K562 (cell line): ENCODE measurements at regions not wholly inside any gene's neighbourhood (a gene's known extent, or its start where the extent isn't known, plus 50 kb on each side); places are given as distances from the start of the nearest gene placed in this dataset.

Source experiments
- ATAC-seq: fragments of 200-7000 bp; cut with Tn5 transposase; 3 replicates; pipeline ENCODE4 v1.9.1; 2020; ENCODE audit warnings: moderate library complexity
- BruUV-seq: library from RNA; stranded (reverse); fragments of 400-500 nt; replicated peaks from 2 replicates; lab custom pipeline; 2021; lab: Mats Ljungman, UMichigan
- CTCF ChIA-PET: fragments of 300-600 bp; formaldehyde crosslinking; extraction: SDS; loops from one replicate; lab custom pipeline; 2021; ENCODE audit warnings: low intra/inter-chr PET ratio; lab: Yijun Ruan, JAX
- POLR2A ChIA-PET: fragments of 300-600, 350-650 bp; sonication (Branson Sonifier 250); formaldehyde crosslinking; extraction: SDS; loops from one replicate; lab custom pipeline; 2021; ENCODE audit warnings: antibody characterized with exemption, inconsistent platforms; lab: Yijun Ruan, JAX
- DNase-seq, 4 experiments: peaks; one replicate each; pipeline versions ENCODE4 v3.0.0 to v3.0.0-alpha.2; 2011 to 2018; ENCODE audit warnings: low spot score in 3 of 4, mixed read lengths in 3 of 4; ENCODE audit errors: extremely low read depth in 1 of 4
- FAIRE-seq: peaks from 2 replicates; lab custom pipeline; 2011; peaks lifted over from hg19 to GRCh38; lab: Jason Lieb, UNC
- H2AFZ ChIP-seq: 2 replicates; pipeline ENCODE4 v1.6.0; 2011; ENCODE audit warnings: low read depth, low read length, control low read depth, inconsistent platforms
- H3K27ac ChIP-seq: fragments of 200-600 bp; 3 replicates; pipeline ENCODE4 v1.8.0; 2011; ENCODE audit warnings: low read depth, mild to moderate bottlenecking, control low read depth, inconsistent platforms, low read length, moderate library complexity, mixed read lengths; ENCODE audit errors: extremely low read depth
- H3K27me3 ChIP-seq, 2 experiments: fragments of 300-600 bp in 1 of 2; 2 replicates in 1 of 2; 3 replicates in 1 of 2; pipeline versions ENCODE4 v1.6.0 to v1.8.0; 2011; ENCODE audit warnings: inconsistent platforms in 2 of 2, low read length in 2 of 2, mild to moderate bottlenecking in 1 of 2, mixed read lengths in 1 of 2, moderate library complexity in 1 of 2; ENCODE audit not compliant: control insufficient read depth in 2 of 2, insufficient read depth in 2 of 2
- H3K36me3 ChIP-seq: fragments of 300-600 bp; 3 replicates; pipeline ENCODE4 v1.8.0; 2011; ENCODE audit warnings: mild to moderate bottlenecking, low read length, inconsistent platforms; ENCODE audit not compliant: control insufficient read depth, insufficient read depth
- H3K4me1 ChIP-seq, 2 experiments: fragments of 200-600 bp in 1 of 2; replicated peaks in 1 of 2; 2 replicates in 1 of 2; 3 replicates in 1 of 2; pipeline versions ENCODE4 v1.5.1 to v1.8.0; 2011; ENCODE audit warnings: inconsistent platforms in 2 of 2, low read length in 2 of 2, mild to moderate bottlenecking in 1 of 2, mixed read lengths in 1 of 2, moderate library complexity in 1 of 2; ENCODE audit not compliant: control insufficient read depth in 2 of 2, insufficient read depth in 2 of 2
- H3K4me2 ChIP-seq: 2 replicates; pipeline ENCODE4 v1.6.1; 2011; ENCODE audit warnings: low read length, control low read depth, inconsistent platforms, mixed read lengths; ENCODE audit not compliant: insufficient read depth
- H3K4me3 ChIP-seq: fragments of 200-600 bp; sonication (generic), shearing (Covaris generic); 2 replicates; pipeline ENCODE4 v1.5.1; 2016; ENCODE audit warnings: control low read depth, inconsistent platforms
- H3K79me2 ChIP-seq: fragments of 200-600 bp; 3 replicates; pipeline ENCODE4 v1.8.0; 2011; ENCODE audit warnings: low read length, inconsistent platforms; ENCODE audit not compliant: control insufficient read depth, insufficient read depth
- H3K9ac ChIP-seq, 2 experiments: 2 replicates each; pipeline versions ENCODE4 v1.6.0 to v1.6.1; 2011; ENCODE audit warnings: low read depth in 2 of 2, low read length in 2 of 2, control low read depth in 1 of 2, inconsistent platforms in 1 of 2, mild to moderate bottlenecking in 1 of 2, mixed read lengths in 1 of 2; ENCODE audit not compliant: insufficient read depth in 1 of 2
- H3K9me1 ChIP-seq: one replicate; pipeline ENCODE4 v1.6.0; 2011; ENCODE audit warnings: inconsistent platforms, mild to moderate bottlenecking, low read length, moderate library complexity; ENCODE audit not compliant: control insufficient read depth, insufficient read depth
- H3K9me3 ChIP-seq: replicated peaks from 2 replicates; pipeline ENCODE4 v1.5.1; 2011; ENCODE audit warnings: low read depth, low read length, inconsistent platforms; ENCODE audit not compliant: control insufficient read depth, insufficient read depth
- H4K20me1 ChIP-seq: replicated peaks from 2 replicates; pipeline ENCODE4 v1.6.1; 2011; ENCODE audit warnings: low read length, inconsistent platforms, mixed read lengths; ENCODE audit not compliant: control insufficient read depth, insufficient read depth
- CSDE1 ChIP-seq, 2 experiments: fragments of 450-650 bp; IDR thresholded peaks; 2 replicates each; pipeline ENCODE4 v1.6.1; 2016; ENCODE audit warnings: mild to moderate bottlenecking in 1 of 2
- ELK1 ChIP-seq: sonication (generic); formaldehyde crosslinking; IDR thresholded peaks from 2 replicates; pipeline ENCODE4 v1.8.1; 2022; ENCODE audit warnings: missing genetic modification reagents
- FOXJ2 ChIP-seq: fragments of 200-800 bp; sonication (Bioruptor generic); IDR thresholded peaks from 2 replicates; pipeline ENCODE4 v1.6.1; 2016; ENCODE audit warnings: missing genetic modification characterization, missing compliant biosample characterization
- MCM3 ChIP-seq: fragments of 450-650 bp; IDR thresholded peaks from 2 replicates; pipeline ENCODE4 v1.6.1; 2016
- NEUROD1 ChIP-seq: fragments of 150-350 bp; IDR thresholded peaks from 2 replicates; pipeline ENCODE4 v1.6.1; 2014; ENCODE audit warnings: borderline replicate concordance, low read length, low read depth; ENCODE audit not compliant: partially characterized antibody
- POU5F1 ChIP-seq: fragments of 150-350 bp; IDR thresholded peaks from 2 replicates; pipeline ENCODE4 v1.6.1; 2014; ENCODE audit warnings: borderline replicate concordance, low read length, low read depth, mild to moderate bottlenecking; ENCODE audit not compliant: partially characterized antibody
- TAF15 ChIP-seq: fragments of 200-400 bp; formaldehyde crosslinking; IDR thresholded peaks from 2 replicates; pipeline ENCODE4 v1.6.1; 2017; ENCODE audit warnings: mild to moderate bottlenecking, low read depth, low read length, moderate library complexity
- ZNF586 ChIP-seq: fragments of 450-650 bp; formaldehyde crosslinking; conservative IDR thresholded peaks from 2 replicates; pipeline ENCODE4 v1.4.0; 2020; ENCODE audit warnings: mild to moderate bottlenecking, moderate library complexity
- WGBS: fragments of 100-300 bp; shearing (Covaris generic); methylation state at CpG from one replicate; pipeline ENCODE4 v1.1.6; 2016; ENCODE audit warnings: low coverage, mixed read lengths; ENCODE audit not compliant: insufficient coverage; ENCODE audit errors: missing lambda C conversion rate; 5-methylcytosine and 5-hydroxymethylcytosine counted together
- in situ Hi-C: fragments of 300-500 bp; cut with MboI; formaldehyde crosslinking; loops from 4 replicates; pipeline ENCODE4 v1.15.0; 2018; ENCODE audit warnings: inconsistent platforms, mixed read lengths
- intact Hi-C: fragments of 100-400 bp; cut with micrococcal nuclease; formaldehyde crosslinking; loops from 2 replicates; pipeline ENCODE4 v1.14.2; 2022
- TF ChIP-seq, protein P1 (sequence below), 2 experiments: fragments of 450-650 bp; IDR thresholded peaks; 2 replicates each; pipeline ENCODE4 v1.6.1; 2016; ENCODE audit warnings: mild to moderate bottlenecking in 2 of 2, borderline replicate concordance in 1 of 2, low read depth in 1 of 2, moderate library complexity in 1 of 2

- Histone ChIP-seq H3K9me1 (no peaks in the 10 kb centered on the region), H3K36me3 (no peaks in the 10 kb centered on the region), H3K4me1 (0 out of 5 replicates have a peak, but pooled peaks cover 0 to 2% of the 10 kb centered on the region in 2 experiments), H3K4me3 (no peak overlapping the region), H3K27ac (no peak overlapping the region), H3K9me3 (no peaks in the 10 kb centered on the region), H2AFZ (no peak overlapping the region), H3K9ac (no peak overlapping the region), H4K20me1 (no peaks in the 10 kb centered on the region), H3K27me3 (peaks cover 0 to 17% of the 10 kb centered on the region in 2 experiments; a peak in 2 of 5 replicates), H3K79me2 (no peaks in the 10 kb centered on the region), H3K4me2 (no peak overlapping the region)
- ATAC-seq (no peak), DNase-seq (no peak), FAIRE-seq (no peak)
- intact Hi-C loops (no loop called here), in situ Hi-C loops (no loop called here)
- ChIA-PET CTCF (no interaction called here), POLR2A (no interaction called here)
- WGBS = 0% methylated on average over 1 of the region's 1 CpG
- no TSS peak for BruUV-seq
- TF ChIP-seq FOXJ2 = no peak
- TF ChIP-seq CSDE1 (IDR thresholded peaks at IDR 0.05) = no peak
- no peak for TF ChIP-seq TAF15
- TF ChIP-seq ZNF586 = no peak
- TF ChIP-seq POU5F1 = no peak
- TF ChIP-seq, protein P1, sequence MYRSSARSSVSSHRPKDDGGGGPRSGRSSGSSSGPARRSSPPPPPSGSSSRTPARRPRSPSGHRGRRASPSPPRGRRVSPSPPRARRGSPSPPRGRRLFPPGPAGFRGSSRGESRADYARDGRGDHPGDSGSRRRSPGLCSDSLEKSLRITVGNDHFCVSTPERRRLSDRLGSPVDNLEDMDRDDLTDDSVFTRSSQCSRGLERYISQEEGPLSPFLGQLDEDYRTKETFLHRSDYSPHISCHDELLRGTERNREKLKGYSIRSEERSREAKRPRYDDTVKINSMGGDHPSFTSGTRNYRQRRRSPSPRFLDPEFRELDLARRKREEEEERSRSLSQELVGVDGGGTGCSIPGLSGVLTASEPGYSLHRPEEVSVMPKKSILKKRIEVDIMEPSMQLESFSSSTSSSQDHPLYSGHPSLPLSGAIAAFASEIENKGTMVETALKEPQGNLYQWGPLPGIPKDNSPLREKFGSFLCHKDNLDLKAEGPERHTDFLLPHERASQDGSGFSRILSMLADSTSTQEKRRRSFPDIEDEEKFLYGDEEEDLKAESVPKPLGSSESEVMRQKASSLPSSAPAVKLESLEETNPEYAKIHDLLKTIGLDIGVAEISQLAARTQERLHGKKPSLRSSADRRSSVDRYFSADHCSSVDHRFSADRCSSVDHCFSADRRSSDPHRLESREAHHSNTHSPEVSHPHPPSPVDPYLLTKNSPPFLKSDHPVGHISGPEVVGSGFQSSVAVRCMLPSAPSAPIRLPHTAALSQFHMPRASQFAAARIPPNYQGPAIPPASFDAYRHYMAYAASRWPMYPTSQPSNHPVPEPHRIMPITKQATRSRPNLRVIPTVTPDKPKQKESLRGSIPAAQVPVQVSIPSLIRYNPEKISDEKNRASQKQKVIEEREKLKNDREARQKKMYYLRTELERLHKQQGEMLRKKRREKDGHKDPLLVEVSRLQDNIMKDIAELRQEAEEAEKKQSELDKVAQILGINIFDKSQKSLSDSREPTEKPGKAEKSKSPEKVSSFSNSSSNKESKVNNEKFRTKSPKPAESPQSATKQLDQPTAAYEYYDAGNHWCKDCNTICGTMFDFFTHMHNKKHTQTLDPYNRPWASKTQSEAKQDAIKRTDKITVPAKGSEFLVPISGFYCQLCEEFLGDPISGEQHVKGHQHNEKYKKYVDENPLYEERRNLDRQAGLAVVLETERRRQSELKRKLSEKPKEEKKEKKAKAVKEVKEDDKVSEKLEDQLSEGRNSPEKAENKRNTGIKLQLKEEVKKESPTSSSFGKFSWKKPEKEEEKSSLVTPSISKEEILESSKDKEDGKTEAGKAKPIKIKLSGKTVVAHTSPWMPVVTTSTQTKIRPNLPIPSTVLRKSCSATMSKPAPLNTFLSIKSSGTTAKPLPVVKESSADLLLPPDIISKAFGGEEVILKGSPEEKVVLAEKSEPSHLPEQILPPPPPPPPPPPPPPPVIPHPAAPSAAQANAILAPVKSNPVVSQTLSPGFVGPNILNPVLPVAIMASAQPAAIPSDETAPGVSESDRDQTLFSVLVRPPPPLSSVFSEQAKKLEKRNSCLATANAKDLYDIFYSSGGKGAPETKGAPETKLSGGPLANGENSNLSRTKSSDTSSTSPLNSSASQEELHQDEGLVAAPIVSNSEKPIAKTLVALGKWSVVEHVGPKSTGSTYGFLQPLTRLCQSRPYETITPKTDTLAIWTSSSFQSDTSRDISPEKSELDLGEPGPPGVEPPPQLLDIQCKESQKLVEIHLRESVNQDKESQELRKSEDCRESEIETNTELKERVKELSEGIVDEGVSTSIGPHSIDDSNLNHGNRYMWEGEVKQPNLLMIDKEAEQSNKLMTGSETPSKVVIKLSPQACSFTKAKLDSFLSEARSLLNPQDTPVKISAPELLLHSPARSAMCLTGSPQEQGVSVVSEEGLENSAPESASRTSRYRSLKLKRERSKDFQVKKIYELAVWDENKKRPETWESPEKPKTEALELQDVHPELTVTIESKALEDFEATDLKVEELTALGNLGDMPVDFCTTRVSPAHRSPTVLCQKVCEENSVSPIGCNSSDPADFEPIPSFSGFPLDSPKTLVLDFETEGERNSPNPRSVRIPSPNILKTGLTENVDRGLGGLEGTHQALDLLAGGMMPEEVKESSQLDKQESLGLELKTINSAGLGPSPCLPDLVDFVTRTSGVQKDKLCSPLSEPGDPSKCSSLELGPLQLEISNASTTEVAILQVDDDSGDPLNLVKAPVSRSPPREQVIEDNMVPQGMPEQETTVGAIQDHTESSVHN (IDR thresholded peaks at IDR 0.05; ENCODE audit: borderline replicate concordance in 1 of 2, low read depth in 1 of 2) = no peak
- TF ChIP-seq ELK1 = no peak
- no peak for TF ChIP-seq MCM3
- no peak for TF ChIP-seq NEUROD1
Observed at GRCh38 chr2:217739741-217740140, 263.1 kb downstream of the TNS1 start.
